ENCODE measurements at regions not wholly inside any gene's neighbourhood (a gene's known extent, or its start where the extent isn't known, plus 50 kb on each side); places are given as distances from the start of the nearest gene placed in this dataset.

- no peak for DNase-seq (ENCODE audit: low read depth, low spot score)
- no peak overlapping the region for H3K4me3 ChIP-seq (ENCODE audit: low read length)
Observed at GRCh38 chr12:87756111-87756510, 273.1 kb downstream of the C12orf50 start.

DNA sequence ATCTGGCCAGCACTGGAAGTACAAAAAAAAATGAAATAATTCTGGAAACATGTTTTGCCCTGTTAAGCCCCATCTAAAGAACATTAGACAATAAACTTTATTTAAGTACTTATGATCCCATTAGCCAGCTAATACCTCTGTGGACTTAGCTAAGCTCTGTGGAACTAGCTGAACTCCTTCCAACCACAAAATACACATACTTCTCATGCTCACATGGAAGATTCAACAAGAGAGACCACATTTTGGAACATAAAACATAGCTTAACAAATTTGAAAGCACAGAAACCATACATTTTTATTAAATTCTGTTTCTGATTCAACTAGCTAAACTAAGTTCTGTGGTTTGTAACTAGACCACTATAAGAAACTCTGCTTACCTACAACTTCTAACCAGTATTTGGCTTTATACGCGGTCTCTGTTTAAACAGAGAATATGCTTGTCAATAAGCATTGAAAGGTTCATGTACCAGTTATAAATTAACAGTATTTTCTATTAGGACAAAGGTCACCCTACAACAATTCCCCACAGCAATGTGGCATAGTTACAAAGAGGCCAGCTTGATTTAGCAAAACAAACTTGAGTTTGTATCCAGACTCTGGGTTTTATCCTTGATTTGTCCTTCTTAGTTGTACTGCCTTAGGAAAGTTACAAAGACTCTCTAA lies 300.1 kb downstream of the C12orf50 start:
- no peak for DNase-seq (ENCODE audit: low read depth, low spot score)
- H3K4me3 ChIP-seq (ENCODE audit: low read length): no peak overlapping the region

DNA sequence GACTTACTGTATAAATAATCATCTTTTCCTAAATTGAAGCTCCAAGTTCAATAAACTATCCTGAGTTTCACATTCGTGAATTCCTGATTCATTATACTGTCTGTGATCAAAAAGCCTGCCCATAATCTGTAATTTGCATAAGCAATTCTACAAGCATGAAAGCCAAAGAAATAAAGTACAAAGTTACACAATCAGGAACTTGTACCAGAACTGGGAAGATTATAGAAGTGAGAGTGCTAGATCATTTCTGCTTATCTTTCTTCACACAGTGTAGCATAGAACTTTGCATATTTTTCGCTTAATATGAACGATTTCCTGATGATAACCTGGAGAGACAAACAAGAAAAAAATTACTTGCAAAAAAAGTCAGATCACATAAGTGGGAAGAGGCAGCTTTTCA lies 308.2 kb downstream of the C12orf50 start:
- H3K4me3 ChIP-seq (ENCODE audit: low read length): no peak overlapping the region
- no peak for DNase-seq (ENCODE audit: low read depth, low spot score)

GRCh38 chr12:87704374-87704773 lies 324.8 kb downstream of the C12orf50 start:
- H3K4me3 ChIP-seq (ENCODE audit: low read length): no peak overlapping the region
- DNase-seq (ENCODE audit: low read depth, low spot score): no peak

GRCh38 chr12:87690236-87690810 lies 338.9 kb downstream of the C12orf50 start:
- no peak overlapping the region for H3K4me3 ChIP-seq (ENCODE audit: low read length)
- DNase-seq (ENCODE audit: low read depth, low spot score): no peak

DNA sequence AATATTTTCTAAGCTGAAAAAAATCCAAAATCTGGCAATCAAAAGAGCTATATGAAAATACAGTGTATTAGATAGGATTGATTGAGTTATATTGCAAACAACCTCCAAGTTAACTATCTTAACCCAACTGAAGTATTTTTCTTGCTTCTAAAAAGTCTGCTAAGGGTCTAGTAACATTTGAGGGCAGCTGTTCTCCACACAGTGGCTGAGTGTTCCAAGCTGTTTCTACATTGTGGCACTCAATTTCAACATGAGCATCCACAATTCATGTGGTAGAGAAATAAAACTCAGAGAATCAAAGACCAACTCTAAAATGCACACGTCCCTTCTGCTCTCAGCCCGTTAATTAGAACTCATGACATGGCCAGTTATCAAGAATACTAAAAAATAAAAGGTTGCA lies 340.0 kb downstream of the C12orf50 start:
- no peak for DNase-seq (ENCODE audit: low read depth, low spot score)
- no peak overlapping the region for H3K4me3 ChIP-seq (ENCODE audit: low read length)

- no peak for DNase-seq (ENCODE audit: low read depth, low spot score)
- no peak overlapping the region for H3K4me3 ChIP-seq (ENCODE audit: low read length)
Observed at GRCh38 chr12:87687362-87687761, 341.8 kb downstream of the C12orf50 start.

GRCh38 chr12:87685696-87686095 lies 343.5 kb downstream of the C12orf50 start:
- no peak overlapping the region for H3K4me3 ChIP-seq (ENCODE audit: low read length)
- no peak for DNase-seq (ENCODE audit: low read depth, low spot score)

DNA sequence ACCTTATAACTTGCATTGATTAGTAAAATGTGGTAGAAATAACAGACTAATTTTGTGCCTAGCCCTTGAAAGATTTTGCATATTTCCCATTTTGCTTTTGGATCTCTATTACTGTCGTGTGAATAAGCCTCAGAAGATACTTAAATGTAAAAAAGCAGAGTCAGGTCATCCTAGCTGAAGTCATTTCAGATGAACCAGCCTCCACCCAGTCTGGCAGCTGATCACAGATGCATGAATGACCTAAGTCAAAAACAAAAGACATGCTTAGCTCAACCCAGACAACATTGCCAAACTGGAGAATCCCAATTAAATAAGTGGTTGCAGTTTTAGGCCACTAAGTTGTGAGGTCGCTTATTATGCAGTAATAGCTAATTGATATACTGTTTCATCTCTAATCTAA lies 349.9 kb downstream of the C12orf50 start:
- no peak overlapping the region for H3K4me3 ChIP-seq (ENCODE audit: low read length)
- no peak for DNase-seq (ENCODE audit: low read depth, low spot score)

DNA sequence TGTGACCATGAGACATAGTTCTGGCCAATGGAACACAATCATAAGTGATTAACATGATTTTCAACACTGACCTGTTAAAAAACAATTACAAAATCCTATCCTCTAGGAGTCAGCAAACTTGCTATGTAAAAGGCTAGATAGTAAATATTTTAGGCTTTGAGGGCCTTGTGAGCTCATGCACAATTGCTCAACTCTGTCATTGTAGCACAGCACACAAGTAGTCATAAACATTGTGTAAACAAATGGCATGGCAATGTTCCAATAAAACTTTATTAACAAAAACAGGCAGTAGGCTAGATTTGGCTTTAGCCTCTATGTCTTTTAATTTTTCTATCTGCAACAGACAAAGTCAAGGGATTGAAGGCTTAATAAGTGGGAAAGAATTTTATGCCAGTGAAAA lies 350.7 kb downstream of the C12orf50 start:
- no peak for DNase-seq (ENCODE audit: low read depth, low spot score)
- H3K4me3 ChIP-seq (ENCODE audit: low read length): no peak overlapping the region

DNA sequence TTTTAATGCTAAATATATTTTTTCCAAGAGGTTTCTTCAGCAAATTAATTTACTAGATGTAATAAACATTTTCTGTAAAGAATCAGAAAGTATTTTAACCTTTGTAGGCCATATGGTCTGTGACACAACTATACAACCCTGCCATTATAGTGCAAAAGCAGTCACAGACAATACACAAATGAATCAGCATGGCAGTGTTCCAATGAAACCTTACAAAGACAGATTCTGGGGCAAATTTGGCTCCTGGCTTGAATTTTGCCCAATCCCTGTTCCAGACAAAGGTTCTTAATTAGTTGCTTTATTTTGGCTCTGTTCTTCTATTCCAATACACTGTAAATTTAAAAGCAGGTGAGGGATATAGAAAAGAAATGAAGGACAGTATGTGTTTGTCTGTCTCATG lies 352.5 kb downstream of the C12orf50 start:
- DNase-seq (ENCODE audit: low read depth, low spot score): no peak
- H3K4me3 ChIP-seq (ENCODE audit: low read length): no peak overlapping the region

- H3K4me3 ChIP-seq (ENCODE audit: low read length): no peak overlapping the region
- no peak for DNase-seq (ENCODE audit: low read depth, low spot score)
Observed at GRCh38 chr12:87671757-87672156, 357.4 kb downstream of the C12orf50 start.

GRCh38 chr12:87670448-87670847 lies 358.8 kb downstream of the C12orf50 start:
- no peak overlapping the region for H3K4me3 ChIP-seq (ENCODE audit: low read length)
- peak; percentile 25 for DNase-seq (ENCODE audit: low read depth, low spot score)

DNA sequence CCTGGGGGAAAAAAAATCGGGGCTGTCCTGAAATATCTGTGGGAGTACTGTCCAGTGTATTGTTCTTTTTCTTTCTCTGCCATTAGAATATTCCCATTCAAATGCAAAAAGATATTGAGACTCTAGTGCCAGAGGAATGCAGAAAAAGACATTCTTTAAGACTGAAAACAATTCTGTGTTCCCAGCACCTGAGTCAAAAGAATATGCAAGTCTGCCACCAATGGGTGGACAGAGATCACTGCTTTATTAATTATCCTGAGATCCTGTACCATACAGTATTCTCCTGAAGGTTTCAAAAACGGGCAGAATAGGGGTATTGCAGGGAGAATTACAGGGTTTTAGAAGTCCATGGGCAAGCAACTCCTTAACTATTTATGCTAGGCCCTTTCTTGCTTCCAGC lies 361.8 kb downstream of the C12orf50 start:
- DNase-seq (ENCODE audit: low read depth, low spot score): no peak

DNA sequence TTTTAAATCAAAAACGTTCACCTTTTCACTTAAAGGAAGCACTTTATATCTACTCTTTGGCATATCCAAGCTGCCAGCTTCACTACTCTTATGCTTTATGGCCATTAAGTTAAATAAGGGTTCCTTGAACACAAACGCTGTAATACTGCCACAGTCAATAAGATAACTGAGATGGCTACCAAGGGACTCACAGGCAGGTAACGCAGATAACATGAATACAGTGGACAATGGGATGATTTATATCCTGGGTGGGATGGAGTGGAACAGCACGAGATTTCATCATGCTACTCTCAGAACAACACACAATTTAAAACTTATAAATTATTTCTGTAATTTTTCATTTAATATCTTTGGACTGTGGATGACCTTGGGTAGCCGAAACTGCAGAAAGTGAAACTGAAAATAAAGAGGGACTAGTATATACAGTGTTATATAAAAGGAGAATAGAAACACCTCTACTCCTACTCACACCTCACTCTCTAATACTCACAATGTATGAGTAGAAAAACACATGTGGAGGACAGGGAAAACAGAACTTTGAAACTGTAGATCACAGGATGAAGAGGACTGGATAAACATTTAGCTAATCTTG lies 367.3 kb downstream of the C12orf50 start:
- no peak for DNase-seq (ENCODE audit: low read depth, low spot score)
- H3K4me3 ChIP-seq (ENCODE audit: low read length): no peak overlapping the region

More for the DNA sequence above, 361.8 kb downstream of the C12orf50 start:
- no peak overlapping the region for H3K4me3 ChIP-seq (ENCODE audit: low read length)

DNA sequence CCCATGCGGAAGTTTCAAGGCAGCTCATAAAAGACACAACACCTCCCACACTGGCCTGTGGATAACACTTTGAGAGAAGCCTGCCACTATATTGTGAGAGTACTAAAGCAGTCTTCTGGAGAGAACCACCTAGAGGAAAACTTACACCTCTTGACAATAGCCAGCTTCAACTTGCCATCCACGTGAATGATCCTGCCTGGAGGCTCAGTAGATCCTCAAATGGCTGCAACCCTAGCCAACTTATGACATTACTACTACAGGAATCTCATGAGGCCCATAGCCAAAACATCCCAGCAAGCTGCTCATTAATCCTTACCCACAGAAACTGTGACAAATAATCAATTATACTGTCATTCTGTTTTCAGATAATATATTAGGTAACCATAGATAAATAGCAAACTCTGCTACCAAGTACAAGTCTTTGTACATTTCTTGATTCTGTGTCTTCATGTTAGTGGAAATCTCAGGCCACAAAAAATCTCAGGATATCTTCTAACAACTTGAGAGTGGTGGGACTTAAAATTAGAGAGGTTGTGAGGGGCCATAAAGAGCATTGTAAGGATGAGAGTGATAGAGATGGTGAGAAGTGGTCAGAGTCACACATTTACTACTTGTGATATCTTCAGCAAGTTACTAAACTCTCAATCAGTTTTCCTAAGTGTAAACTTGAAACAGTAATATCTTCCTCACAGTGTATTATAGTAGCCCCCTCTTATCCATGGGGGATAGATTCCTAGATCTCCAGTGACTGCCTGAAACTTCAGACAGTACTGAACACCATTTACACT lies 368.0 kb downstream of the C12orf50 start:
- H3K4me3 ChIP-seq (ENCODE audit: low read length): no peak overlapping the region
- no peak for DNase-seq (ENCODE audit: low read depth, low spot score)

GRCh38 chr12:87660291-87660690 lies 368.9 kb downstream of the C12orf50 start:
- DNase-seq (ENCODE audit: low read depth, low spot score): no peak
- no peak overlapping the region for H3K4me3 ChIP-seq (ENCODE audit: low read length)

DNA sequence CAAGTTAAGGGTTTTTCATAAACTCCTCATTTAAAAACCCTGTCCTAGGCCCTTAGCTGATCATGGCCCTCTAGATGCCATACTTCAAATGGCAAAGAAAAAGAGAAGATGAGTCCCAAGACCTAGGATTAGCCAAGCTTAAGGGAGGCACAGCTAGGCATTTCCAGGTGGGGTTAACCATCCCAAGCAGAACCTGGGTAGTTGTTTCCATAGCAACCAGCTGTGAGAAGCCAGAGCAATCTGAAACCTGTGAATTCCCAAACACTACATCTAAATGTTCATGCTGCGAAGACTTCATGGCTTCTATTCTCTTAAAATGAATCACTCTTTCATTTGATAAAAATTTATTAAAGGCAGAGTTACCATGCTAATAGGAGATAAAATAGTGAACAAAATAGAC lies 372.9 kb downstream of the C12orf50 start:
- DNase-seq (ENCODE audit: low read depth, low spot score): no peak
- no peak overlapping the region for H3K4me3 ChIP-seq (ENCODE audit: low read length)

DNA sequence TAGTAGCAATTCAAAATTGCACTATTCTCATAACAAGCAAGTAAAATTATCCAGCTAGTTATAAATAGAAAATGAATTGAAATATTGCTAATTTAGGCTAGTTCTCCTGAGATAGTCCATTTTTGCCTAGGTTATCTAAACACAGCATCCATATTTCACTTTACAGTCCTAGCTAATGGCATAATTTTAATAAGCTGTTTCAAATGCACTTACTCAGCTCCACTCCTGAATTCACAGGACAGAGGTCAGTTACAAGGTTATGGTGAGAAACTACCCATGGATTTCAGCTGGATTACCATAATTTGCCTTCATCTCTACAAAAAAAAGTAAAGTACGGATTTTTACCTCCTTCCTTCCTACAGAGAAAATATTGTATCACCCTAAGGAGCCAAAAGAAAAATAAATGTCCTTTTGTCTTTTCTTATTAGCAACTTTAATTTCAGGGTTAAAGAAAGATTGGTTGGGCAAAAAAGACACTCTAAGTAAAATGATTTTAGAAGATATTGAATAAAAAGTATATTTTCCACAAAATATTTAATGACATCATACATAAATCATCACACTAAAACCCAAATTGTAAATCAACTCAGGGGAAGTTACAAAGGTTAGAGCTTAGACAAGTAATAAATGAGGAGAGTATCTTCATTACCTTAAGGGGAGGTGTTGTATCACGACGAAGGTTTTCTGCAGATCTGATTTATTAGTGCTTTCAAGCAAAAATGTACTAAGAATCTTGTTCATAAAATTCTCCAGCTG lies 377.4 kb downstream of the C12orf50 start:
- DNase-seq (ENCODE audit: low read depth, low spot score): no peak
- no peak overlapping the region for H3K4me3 ChIP-seq (ENCODE audit: low read length)

Data from Jurkat, Clone E6-1 (cell line).